ENCODE measurements at regions not wholly inside any gene's neighbourhood (a gene's known extent, or its start where the extent isn't known, plus 50 kb on each side); places are given as distances from the start of the nearest gene placed in this dataset.

GRCh38 chr6:159102373-159103160 is 57.8 kb upstream of the TAGAP start (continued):
- TF ChIP-seq CHD7 (IDR thresholded peaks at IDR 0.05; ENCODE audit: insufficient replicate concordance, low read length) (no peak), CREB1 (IDR thresholded peaks at IDR 0.05) (no peak), KDM1A (IDR thresholded peaks at IDR 0.05; ENCODE audit: borderline replicate concordance, low read length) (no peak), SP2 (IDR thresholded peaks at IDR 0.05; ENCODE audit: low read length) (no peak)

All from H1 (cell line).